Kidney glomerular epithelial cell (primary cell): ENCODE measurements at regions not wholly inside any gene's neighbourhood (a gene's known extent, or its start where the extent isn't known, plus 50 kb on each side); places are given as distances from the start of the nearest gene placed in this dataset.
"Not testable (repeated sequence)": the region's sequence is repeated elsewhere in the genome, so short reads cannot be mapped to it uniquely, and the experiment has no call there.

ENCODE experiments used
- DNase-seq: peaks from one replicate; lab custom pipeline; 2025; lab: John Stamatoyannopoulos, UW

DNA sequence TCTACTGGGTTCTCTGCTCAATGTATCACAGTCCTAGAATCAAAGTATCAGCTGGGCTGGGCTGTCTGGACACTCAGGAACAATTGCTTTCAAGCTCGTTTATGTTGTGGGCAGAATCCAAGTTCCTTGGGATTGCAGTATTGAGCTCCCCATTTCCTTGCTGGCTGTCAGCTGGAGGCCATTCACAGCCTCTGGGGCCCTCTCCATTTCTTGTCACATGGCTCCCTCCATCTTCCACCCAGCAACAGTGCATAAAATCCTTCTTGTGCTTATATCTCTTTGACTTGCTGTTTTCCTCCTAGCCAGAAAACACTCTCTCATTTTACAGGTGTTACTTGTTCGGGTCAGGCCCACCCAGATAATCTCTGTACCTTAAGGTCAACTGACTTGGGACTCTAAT, 363.5 kb downstream of the IGSF11 start:
- no peak for DNase-seq

DNA sequence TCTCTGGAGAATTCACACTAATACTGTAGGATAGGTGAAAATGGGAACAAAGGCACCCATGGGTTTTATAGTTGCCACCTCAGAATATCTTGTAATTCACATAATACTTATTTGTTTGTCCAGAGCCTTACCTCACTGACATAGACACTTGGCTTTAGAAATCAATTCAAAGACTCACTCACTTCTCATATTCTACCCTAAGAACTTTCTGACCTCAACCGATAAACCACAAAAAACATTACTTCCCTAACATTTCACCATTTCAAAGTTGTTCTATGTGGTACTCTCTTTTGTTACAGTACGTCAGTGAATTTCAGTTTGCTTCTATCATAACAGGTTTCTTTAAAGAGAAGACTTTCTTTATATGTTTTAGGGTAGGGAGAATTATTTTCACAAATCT, 359.3 kb downstream of the IGSF11 start:
- no peak for DNase-seq

DNA sequence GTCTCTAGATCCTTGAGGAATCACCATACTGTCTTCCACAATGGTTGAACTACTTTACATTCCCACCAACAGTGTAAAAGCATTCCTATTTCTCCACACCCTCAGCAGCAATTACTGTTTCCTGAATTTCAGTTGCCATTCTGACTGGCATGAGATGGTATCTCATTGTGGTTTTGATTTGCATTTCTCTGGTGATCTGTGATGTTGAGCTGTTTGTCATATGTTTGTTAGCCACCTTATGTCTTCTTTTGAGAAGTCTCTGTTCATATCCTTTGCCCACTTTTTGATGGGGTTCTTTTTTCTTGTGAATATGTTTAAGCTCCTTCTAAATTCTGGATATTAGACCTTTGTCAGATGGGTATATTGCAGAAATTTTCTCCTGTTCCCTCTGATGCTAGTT, 356.0 kb downstream of the IGSF11 start:
- not testable (repeated sequence) for DNase-seq

DNA sequence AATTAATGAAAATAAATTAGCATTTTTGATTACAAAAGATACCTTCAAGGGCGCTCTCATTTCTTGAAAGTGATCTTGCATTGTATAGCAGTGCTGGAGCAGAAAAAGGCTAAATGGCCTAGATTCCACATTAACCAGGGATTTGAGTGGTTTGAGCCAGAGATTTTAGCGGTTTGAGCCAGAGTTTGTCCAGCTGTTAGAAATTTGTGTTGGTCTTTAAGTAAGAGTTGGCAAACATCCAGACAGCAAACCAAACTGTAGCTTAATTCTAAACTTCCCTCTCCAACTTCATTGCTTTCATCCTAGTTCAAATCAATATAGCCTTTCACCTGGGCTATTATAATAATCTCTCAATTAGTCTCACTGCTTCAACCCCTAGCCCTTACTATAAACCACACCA, 351.7 kb downstream of the IGSF11 start:
- DNase-seq = no peak

DNA sequence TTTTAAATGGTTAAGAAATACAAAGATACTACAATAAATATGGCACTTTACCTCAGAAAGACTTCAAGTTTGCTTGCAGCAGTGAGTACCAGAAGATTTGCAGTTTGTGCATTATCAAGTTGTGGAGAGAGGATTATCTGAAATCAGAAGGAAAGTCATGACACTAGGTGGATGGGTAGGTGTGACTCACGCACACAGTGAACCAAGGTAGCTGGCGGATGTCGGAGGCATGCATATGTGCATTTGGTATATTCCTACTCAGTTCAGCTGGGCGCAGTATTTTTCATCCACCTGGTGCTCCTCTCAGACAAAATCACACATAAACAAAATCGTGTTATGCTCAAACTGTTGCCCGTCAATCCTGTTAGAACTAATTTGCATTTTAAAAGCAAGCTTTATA, 351.0 kb downstream of the IGSF11 start:
- no peak for DNase-seq

DNA sequence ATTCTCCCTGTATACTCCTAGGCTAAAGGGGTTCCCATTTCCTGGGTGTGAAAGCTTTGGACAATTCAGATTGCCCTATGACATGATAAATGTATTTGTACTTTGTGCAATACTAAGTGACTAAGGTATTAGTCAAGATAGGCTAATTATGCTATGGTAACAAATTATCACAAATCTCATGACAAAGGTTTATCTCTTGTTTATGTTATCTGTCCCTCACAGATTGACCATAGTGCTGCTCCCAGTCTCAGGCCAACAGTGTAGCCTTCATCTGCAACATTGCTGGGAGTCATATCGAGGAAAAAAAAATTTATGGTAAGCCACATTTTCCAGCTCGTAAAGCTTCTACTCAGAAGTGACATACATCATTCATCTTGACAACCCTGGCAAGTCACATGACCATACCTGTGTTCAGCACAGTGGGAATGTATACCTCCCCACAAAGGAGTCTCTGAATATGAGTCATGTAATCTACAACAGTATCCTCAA, 346.2 kb downstream of the IGSF11 start:
- no peak for DNase-seq

DNA sequence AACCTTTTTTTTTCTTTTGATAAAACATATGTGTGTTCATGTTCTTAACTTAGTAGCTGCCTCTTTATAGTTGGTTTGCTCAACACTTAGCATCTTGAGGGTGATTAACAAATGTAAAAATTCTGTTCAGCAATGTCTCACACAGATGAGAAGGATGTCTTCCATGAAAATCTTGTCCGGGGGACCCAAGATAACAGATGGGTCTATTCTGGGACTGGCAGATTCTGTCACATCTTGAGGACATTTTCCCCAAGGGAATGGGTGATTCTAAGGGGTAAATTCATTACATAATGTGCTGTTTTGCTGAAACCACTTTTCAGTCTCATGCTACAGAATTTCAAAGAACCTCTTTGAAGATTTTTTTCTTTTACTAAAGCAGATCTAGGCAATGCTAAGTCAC, 342.2 kb downstream of the IGSF11 start:
- no peak for DNase-seq

DNA sequence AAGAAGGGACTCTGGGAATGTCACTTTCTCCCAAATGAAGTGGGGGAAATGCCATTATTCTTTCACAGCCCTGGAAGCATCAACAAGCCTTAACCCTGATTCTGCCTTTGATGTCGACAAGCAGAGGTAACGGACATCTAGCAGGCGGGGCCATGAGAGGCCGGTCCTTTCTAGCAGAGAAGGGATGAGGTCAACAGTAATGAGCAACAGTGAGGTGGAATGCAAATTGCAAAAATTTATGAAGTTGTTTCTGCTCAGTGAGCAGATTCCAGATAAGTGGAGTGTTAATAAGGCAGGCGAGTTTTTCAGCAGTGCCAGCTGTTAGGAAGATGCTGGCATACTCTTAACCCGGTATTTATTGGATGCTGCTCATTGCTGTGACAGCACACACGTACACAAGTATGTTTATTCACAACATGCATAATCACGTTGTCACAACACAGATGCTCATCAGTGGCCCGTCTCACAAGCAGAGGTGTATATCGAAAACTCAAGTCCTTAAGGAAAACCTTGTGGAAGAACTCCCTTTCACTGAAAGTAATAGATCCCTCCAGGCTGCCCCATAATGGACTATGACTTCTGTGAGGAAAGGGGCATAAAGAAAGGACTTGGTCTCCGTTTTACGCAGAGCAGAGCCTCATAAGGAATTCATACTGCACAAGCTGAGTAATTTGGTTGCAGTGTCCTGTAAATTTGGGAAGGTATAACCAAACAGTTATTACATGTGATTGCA, 329.0 kb downstream of the IGSF11 start:
- no peak for DNase-seq

DNA sequence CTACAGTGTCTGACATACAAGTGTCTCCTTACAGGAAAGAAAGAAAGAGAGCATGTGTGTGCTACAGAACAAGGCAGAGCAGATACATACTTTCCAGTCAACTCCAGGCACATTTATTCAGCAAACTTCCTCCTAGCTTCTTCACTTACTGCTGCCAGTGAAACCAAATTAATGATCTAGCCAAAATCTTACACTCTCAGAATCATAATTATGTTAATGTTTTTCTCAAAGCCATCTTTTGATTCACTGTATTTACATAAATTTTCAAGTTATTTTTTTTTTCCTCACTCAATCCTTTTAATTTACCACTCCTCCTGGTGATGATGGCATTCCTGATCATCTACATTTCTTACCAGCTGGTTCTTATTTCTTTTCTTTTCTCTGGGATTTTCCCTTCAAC, 326.7 kb downstream of the IGSF11 start:
- DNase-seq = no peak

DNA sequence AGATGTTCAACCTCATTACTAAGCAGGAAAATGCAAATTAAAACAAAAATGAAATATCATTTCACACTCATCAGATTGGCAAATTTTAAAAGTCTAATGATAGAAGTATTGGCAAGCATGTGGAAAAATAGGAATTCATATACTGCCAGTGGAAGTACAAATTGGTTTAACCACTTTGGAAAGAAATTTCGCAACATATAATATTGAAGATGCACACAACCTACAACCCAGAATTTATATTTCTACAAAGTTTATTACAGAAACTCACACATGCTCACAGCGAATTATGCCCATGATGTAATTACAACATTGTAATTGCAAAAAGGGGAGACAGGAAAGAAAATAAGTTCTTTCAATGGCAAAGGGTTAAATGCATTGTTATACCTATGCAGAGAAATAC, 324.1 kb downstream of the IGSF11 start:
- no peak for DNase-seq

DNA sequence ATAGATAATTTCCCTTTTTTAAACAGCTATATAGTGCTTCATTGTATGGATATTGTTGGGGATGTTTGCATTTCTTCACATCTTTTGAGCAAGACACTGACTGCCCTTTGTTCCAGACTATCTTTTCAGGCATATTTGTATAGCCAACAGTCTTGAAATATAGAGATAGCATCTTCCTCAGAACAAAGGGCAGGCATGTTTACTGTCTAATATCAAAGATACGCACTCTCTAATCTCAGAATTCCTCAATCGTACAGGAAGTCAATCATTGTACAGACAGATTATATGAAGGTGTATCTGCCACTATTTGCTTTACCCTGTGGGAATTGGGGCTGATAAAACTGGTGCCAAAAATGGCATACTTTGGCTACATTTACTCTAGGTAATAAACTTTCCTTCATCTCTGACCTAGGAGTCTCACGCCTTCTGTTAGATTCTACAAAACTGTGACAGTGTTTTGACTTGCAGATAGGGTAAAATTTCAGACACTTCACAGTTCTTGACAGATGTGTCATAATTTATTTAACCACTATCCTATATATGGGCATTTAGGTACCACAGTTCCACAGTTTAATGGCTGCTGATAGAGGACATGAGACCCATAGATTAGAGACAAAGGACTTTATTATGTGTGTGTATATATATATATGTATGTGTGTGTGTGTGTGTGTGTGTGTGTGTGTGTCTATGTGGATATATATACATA, 321.0 kb downstream of the IGSF11 start:
- DNase-seq = no peak

DNA sequence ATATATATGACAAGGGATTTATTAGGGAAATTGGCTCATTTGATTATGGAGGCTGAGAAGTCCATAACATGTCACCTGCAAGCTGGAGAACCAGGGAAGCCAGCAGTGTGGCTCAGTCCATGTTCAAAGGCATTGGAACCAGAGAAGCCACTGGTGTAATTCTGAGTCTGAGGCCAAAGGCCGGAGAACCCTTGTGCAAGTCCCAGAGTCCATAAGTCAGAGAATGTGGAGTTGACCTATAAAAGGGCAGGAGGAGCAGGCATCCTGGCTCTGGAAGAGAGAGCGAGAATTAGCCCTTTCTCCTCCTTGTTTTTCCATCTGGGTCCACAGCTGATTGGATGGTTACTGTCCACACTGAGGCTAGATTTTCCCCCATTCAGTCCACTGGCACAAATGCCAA, 319.8 kb downstream of the IGSF11 start:
- no peak for DNase-seq

DNA sequence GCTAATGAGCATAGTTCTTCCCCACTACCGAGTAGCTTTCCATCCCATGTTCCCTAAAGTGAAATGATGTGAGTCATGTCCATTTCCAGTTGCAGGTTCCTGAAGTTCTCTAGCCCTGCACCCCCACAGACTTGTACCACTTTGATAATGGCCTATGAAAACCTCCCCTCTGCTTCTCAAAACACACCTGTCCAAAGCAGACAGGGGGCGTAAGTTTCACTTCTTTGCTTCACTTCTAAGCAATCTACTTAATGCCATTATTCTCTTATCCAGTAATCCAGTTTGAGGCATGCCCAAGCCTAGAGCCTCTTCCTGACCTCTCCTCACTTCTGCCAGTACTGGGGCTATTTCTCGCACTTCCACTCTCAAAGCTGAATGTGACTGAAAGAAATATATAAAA, 305.1 kb downstream of the IGSF11 start:
- no peak for DNase-seq

DNA sequence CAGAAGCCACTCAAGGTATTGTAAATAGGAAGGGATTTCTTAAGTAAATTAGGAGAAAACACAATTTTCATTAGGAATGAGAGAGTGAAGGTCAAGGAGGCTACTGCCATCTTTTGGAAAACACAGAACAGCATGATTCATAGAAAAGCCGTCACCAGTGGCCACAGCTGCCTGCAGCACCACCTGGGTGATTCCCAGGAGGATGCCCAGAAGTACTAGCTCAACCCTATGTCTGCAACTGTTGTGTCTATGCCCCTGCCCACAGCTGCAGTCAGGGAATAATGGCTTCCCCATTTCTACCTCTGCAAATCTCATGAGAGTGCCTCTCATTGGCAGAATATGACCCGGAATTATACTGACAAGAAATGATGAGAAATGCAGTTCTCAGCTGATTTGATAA, 300.0 kb downstream of the IGSF11 start:
- no peak for DNase-seq

DNA sequence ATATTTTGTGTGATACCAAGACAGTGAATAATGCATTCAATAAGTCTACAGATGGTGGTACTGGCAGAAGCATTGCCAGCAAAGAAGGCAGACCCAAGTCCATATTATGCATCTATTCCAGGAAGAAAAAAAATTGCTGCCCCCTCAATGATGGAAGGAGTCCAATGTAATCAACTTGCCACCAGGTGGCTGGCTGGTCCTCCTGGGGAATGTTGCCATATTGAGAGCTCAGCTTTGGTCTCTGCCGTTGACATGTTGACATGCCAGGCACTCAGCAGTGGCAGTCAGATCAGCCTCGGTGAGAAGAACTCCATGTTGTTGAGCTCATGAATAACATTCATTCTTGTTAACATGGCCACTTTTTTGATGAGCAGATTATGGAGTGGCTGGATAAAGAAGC, 298.5 kb downstream of the IGSF11 start:
- DNase-seq = no peak

DNA sequence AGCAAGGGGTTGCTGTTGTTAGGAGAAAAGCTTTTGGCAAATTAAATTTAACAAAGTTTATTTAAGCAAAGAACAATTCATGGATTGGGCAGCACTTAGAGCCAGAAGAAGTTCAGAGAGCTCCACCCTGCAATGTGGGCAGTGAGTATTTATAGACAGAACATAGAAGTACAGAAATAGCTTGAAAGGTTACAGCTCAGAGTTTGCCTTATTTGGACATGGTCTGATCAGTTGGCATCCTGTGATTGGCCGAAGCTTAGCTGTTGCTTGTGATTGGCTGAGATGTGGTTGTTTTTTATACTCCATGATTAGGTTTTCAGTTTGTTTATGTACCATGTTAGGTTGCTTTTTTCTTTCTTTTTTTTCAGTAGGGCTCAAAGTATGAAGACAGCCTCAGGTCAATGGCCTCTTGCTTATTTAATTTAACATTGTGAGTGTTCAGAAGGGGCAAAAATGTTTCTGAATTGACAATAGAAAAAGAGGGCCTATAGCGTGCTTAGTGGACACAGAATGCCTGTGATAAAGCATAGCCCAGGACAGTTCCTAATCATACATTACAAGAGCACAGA, 293.8 kb downstream of the IGSF11 start:
- DNase-seq = no peak

DNA sequence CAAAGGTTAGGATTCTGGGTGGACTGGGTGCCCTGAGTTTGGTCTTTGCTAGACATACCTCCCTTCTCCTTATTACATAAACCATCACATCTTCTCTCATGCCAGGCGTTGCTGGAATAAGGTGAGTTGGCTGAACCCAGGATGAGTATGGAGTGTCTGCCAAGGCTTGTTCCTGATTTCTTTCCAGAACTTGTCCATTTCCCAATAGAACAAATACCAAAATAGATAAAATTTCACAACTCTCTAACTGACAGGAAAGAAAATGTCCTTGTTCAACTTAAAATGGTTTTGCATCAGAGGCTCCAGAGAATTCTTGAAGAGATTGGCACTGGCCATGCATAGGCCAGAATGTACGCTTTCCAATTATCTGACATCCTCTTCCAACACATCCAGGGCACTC, 291.9 kb downstream of the IGSF11 start:
- no peak for DNase-seq

DNA sequence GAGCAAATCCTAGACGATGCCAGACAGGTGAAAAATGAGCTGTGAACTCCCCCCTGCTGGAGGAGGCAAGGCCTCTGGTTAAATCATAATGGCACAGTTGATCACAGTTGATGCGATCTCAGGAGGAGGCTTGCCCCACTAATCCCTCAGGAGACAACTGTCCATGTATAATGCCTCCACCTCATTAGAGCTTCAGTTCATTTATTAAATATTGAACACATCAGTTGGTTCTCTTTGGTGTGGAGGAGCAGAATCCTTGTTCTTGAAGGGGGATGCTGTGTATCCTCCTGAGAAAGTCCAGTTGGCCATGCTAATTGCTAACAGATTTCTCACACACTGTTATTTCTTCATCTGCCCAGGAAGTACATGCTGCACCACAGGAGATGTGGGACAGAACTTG, 290.5 kb downstream of the IGSF11 start:
- DNase-seq = no peak

DNA sequence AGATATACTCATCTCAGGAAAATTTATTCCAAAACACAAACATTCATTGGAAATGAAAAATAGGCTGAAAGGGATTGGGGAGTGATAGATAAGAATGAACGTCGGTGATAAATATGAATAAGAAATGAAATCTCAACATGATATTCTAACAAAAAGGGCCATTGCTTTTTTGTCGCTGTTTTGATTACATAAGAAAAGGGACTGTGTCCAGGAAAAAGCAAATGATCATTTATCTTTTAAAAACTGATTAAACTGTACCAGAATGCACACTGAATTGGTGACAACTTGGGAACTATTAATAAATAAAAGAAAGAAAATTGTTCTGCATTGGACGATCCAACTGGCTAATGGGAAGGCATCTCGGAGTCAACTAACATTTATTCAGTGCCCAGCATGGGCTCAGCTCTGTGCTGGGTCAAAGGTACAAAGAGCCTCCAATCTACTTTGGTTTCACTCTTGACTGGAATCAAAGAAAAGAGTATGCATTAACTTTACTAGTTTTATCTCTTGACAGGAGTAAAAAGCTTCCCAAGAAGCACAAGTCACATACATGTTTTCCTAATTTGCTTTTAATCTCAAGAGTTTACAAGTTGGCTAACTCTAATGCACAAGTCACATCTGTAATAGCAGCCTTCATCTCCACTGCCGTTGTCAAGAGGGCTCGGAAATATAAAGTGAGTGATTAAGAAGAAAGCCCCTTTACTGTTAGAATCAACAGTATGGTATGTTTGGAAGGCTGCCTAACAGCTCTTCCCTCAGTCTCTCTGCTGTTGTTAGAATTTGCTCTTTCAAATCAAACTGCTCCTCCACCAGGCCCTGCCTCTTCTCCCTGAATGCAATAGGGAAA, 280.0 kb downstream of the IGSF11 start:
- no peak for DNase-seq

DNA sequence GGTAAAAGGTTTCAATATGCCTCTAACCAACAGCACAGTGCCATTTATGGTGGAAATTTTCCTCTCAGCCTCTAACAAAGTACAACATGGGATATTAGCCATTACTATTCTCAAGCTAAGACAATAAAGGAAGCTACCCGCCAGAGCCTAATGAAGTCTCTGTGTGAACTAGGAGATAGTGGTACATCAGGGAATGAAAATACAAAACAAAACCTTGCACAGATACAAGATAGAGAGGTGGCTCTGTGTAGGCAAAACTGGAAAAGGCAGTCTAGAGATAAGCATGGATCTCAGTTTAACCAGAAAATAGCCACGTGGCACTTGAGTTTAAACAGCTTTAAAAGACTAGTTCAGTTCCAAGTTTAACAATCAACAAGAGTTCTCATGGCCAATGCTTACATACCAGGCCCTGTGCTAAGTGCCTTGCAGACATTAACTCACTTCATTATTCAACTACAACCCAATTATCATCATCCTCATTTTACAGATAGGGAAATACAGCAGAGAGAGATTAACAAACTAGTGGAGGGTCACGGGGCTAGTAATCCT, 279.3 kb downstream of the IGSF11 start:
- DNase-seq = no peak

DNA sequence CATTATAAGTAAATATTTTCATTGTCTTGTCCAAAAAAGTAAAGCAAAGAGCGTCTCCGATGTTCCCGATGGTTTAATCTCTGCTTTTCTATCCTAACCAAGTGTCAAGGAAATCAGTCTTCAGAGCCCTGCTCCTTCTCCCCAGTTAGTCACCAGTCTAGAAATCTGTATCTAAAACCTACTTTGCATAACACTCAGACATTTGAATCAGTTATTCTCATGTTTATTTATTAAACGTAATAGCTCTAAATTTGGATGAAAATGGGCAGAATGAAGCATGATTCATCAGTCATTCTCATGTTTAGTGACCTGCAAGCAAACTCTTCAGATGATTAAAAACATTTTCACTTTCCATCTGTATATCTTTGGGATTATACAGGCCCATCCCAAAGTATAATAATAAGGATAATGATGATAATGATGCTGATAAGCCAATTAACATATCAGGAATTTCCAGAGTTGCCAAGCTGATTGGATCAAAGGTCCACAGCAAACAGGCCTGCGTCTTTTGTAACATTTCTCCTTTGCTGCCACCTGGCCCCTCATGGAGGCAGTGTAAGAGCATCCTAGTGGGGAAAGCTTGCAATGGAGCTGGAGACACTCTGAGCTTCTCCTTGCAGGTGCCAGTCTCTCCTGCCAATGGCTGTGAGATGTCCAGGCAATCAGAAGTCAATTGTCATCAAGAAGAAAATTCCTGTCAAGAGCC, 273.9 kb downstream of the IGSF11 start:
- DNase-seq = no peak

DNA sequence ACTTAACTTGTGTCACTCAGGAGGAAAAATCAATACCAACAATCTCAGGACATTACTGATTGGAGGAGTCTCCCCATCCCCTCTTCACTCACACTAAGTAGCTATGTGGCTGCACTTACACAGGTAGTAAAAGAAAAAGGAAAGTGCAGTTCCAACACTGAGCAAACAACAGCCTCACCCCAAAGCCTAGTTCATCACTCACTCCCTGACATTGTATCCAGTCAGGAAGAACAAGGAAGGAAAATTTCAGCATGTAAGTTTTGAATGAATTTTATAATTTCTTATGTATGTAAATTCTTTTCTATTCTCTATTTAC, 273.4 kb downstream of the IGSF11 start:
- DNase-seq = no peak
